H4 (cell line): ENCODE measurements at regions not wholly inside any gene's neighbourhood (a gene's known extent, or its start where the extent isn't known, plus 50 kb on each side); places are given as distances from the start of the nearest gene placed in this dataset.
A peak's percentile ranks its signal among the peaks of the same experiment; 100 is the strongest.
"Not testable (repeated sequence)": the region's sequence is repeated elsewhere in the genome, so short reads cannot be mapped to it uniquely, and the experiment has no call there.

Source experiments
- DNase-seq: peaks from one replicate; pipeline ENCODE4 v3.0.0-alpha.2; 2015; ENCODE audit warnings: low spot score

- DNase-seq, result no peak
These were observed 381.1 kb downstream of the TFEC start for GRCh38 chr7:115649429-115649828.

GRCh38 chr7:115647712-115648111, 382.9 kb downstream of the TFEC start:
- DNase-seq, result no peak

DNA sequence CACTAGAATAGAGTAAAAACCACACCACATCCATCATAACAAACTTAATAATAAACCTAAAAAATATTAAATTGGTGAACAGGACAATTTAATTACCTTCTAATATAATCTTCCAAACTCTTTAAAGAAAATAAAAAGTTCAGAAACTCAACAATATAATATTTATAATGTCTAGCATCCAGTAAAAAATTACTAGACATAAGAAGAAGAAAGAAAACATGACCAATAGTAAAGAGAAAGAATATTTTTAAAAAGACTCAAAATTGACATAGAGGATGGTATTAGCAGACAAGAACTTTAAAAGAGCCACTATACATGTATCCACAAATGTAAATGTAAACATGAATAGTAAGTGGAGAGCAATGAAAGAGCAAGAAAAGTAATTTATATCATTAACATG, 388.4 kb downstream of the TFEC start:
- no peak for DNase-seq

DNA sequence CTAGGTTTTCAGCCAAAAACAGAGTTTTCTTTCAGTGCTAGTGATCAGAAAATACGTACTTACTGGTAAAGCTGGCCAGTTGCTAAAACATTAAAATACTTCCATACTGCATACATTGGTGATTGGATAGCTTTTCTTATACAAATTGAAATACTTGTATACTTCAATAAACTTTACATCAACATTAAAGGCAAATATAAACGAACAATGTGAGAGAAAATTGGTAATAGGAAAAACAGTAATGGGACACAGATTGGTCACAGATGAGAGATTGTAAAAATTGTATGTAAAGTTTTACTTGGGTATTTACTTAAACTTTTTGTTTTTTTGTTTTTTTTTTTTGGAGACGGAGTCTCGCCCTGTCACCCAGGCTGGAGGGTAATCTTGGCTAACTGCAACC, 391.7 kb downstream of the TFEC start:
- DNase-seq, result no peak

- no peak for DNase-seq
These were observed 393.4 kb downstream of the TFEC start for GRCh38 chr7:115637128-115637527.

GRCh38 chr7:115635876-115636275, 394.7 kb downstream of the TFEC start:
- DNase-seq, result no peak

- DNase-seq, result no peak
These were observed 395.2 kb downstream of the TFEC start for GRCh38 chr7:115635376-115635775.

DNA sequence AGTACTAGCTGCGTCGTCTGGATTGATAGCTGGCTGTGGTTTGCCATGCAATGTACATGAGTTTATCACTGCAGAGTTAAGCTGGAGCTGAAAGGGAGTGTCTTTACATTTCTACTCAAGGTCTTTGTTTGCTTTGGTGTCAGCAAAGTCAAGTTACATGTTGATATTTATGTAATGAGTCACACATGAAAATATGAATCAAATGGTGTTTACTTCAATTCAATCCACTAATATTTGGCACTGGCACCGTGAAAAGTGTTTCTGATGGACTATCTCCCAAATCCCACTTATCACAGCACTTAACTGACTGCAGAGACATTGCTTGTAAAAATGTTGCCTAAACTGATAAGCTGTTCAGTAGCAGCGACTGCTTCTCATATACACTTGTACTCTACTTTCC, 395.9 kb downstream of the TFEC start:
- no peak for DNase-seq

GRCh38 chr7:115632636-115633035, 397.9 kb downstream of the TFEC start:
- no peak for DNase-seq

GRCh38 chr7:115631782-115632181, 398.8 kb downstream of the TFEC start:
- DNase-seq, result no peak

GRCh38 chr7:115630049-115630448, 400.5 kb downstream of the TFEC start:
- DNase-seq, result no peak

- DNase-seq, result no peak
These were observed 411.9 kb downstream of the TFEC start for GRCh38 chr7:115618676-115619075.

DNA sequence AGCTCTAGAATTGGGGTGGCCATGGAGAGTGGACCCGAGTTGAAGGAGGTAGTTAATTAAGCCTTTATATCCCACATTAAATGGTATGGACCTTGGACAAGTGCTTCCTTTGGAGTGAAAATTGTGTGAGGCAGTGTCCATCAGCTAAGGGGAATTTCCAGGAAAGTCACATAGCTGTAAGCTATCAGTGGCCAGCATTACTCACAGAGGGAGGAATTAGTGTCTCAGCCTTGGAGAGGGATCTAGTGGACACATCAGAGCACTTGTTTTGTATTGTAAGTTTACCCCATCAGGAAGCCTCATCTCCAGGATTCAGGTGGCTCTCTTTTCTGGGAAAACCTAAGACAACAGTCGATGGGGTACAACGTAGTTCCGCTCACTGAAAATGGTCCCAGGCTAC, 416.7 kb downstream of the TFEC start:
- no peak for DNase-seq

DNA sequence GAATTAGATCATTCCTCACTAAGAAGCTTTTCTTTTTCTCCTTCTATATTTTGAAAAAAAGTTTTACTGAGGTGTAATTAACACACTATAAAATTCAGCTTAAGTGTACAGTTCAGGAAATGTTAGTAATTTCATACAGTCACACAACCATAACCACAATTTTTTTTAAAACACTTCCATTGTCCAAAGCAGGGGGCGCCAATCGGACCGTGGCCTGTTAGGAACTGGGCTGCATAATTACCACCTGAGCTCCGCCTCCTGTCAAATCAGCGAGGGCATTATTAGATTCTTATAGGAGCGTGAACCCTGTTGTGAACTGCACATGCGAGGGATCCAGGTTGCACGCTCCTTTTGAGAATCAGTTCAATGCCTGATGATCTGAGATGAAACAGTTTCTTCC, 427.1 kb downstream of the TFEC start:
- no peak for DNase-seq

- no peak for DNase-seq
These were observed 430.4 kb downstream of the TFEC start for GRCh38 chr7:115600207-115600606.

DNA sequence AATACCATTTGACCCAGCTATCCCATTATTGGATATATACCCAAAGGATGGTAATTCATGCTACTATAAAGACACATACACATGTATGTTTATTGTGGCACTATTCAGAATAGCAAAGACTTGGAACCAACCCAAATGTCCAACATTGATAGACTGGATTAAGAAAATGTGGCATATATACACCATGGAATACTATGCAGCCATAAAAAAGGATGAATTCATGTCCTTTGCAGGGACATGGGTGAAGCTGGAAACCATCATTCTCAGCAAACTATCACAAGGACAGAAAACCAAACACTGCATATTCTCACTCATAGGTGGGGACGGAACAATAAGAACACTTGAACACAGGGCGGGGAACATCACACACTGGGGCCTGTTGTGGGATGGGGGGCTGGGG, 431.4 kb downstream of the TFEC start:
- DNase-seq, result not testable (repeated sequence)

GRCh38 chr7:115597220-115597619, 433.3 kb downstream of the TFEC start:
- DNase-seq, result not testable (repeated sequence)

GRCh38 chr7:115593111-115593510, 437.5 kb downstream of the TFEC start:
- DNase-seq, result no peak

DNA sequence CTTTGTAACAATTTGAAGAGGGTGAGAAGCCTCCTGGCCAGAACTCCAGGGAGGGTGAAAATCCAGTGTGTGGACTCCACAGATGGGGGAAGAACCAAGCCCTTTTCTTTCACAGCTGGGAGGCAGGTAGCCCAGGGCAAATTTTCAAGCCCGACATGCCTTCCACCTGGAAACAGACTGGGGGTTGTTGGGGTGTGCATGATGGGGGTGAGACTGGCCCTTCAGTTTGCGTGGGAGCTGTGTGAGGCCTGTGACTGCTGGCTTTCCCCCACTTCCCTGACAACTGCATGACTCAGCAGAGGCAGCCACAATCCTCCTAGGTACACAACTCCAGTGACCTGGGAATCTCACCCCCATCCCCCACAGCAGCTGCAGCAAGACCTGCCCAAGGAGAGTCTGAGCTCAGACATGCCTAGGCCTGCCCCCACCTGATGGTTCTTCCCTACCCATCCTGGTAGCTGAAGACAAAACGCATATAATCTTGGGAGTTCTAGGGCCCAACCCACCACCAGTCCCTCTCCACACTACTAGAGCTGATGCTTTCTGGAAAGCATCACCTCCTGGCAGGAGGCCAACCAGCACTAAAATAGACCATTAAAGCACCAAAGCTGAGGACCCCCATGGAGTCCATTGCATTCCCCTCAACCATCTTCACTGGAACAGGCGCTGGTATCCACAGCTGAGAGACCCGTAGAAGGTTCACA, 445.4 kb downstream of the TFEC start:
- DNase-seq, result peak; percentile 10

DNA sequence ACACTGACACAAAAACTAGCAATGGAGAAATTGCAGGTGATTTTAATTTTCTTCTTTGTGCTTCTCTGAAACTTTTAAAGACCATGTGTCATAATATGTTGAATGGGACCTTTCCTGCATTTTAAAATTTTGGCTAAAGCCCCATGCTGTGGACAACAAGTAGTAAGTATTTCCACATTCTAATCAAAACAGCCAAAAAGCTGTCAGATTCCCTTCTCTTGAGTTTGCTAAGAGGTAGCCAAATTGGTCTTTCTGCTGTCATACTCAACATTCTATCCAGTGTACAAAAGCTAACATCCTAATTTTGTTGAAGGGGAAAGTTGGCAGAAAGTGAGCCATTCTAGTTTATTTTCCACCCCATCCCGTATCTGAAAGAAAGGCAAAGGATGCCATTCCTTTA, 447.6 kb downstream of the TFEC start:
- DNase-seq, result no peak

GRCh38 chr7:115578576-115578975, 452.0 kb downstream of the TFEC start:
- DNase-seq, result no peak

DNA sequence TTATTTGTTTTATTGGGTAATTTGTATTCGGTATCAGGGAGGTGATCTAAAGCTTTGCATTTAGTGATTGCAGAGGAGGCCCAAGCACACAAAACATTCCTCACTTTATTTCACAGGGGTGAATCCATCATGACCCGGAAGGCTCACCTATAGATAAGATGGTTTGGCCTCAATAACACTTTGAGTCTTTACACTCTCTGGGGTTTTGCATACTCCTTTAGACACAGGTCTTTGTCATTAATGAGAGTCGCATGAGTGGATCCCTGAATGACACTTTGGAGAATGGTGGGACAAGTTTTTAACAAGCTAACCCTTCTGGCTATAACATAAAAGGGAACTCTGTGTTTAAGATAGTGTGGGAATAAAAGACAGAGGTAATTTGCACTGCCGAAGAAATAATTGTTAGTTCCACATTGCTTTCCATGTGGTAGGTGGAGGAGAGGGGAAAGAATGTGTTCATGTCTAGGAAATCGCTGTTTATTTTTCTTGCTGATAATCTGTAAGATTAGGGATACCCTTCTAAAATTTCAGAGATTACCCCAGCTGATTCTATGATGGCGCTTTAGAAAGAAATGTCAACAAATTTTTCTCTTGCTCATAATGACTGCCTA, 455.8 kb downstream of the TFEC start:
- no peak for DNase-seq

- DNase-seq, result no peak
These were observed 458.5 kb downstream of the TFEC start for GRCh38 chr7:115572111-115572510.
